HepG2 (cell line): ENCODE measurements at regions not wholly inside any gene's neighbourhood (a gene's known extent, or its start where the extent isn't known, plus 50 kb on each side); places are given as distances from the start of the nearest gene placed in this dataset.

Experiments used
- ATAC-seq: fragments of 200-7000 bp; cut with Tn5 transposase; 3 replicates; pipeline ENCODE4 v1.9.1; 2020; ENCODE audit warnings: mild to moderate bottlenecking, moderate library complexity
- BruUV-seq: library from RNA; stranded (reverse); fragments of 400-500 nt; replicated peaks from 2 replicates; lab custom pipeline; 2021; lab: Mats Ljungman, UMichigan
- CTCF ChIA-PET: fragments of 300-600 bp; formaldehyde crosslinking; extraction: SDS; loops from one replicate; lab custom pipeline; 2021; ENCODE audit warnings: low total read pairs, inconsistent platforms, low intra/inter-chr PET ratio; lab: Yijun Ruan, JAX
- POLR2A ChIA-PET: fragments of 350-600 bp; sonication (Branson Sonifier 250); formaldehyde crosslinking; loops from one replicate; lab custom pipeline; 2020; ENCODE audit warnings: antibody characterized with exemption, inconsistent platforms; lab: Yijun Ruan, JAX
- DNase-seq: peaks from one replicate; pipeline ENCODE4 v3.0.0-alpha.2; 2015; ENCODE audit warnings: low spot score
- FAIRE-seq: peaks from 3 replicates; lab custom pipeline; 2011; peaks lifted over from hg19 to GRCh38; lab: Jason Lieb, UNC
- H2AFZ ChIP-seq: one replicate; pipeline ENCODE4 v1.6.1; 2011; ENCODE audit warnings: low read length, inconsistent platforms
- H3K27ac ChIP-seq: fragments of 300-600 bp; 3 replicates; pipeline ENCODE4 v1.8.0; 2011; ENCODE audit warnings: mixed run types, mild to moderate bottlenecking, mixed read lengths, low read length, inconsistent platforms; ENCODE audit not compliant: insufficient read depth; ENCODE audit errors: extremely low read length
- H3K27me3 ChIP-seq, 2 experiments: fragments of 200-600 bp in 1 of 2; 2 replicates in 1 of 2; 3 replicates in 1 of 2; pipeline versions ENCODE4 v1.6.0 to v1.8.0; 2011; ENCODE audit warnings: low read length in 2 of 2, mild to moderate bottlenecking in 2 of 2, moderate library complexity in 2 of 2, inconsistent platforms in 1 of 2; ENCODE audit not compliant: insufficient read depth in 2 of 2, control insufficient read depth in 1 of 2
- H3K36me3 ChIP-seq, 2 experiments: fragments of 200-600 bp in 1 of 2; replicated peaks in 1 of 2; 2 replicates in 1 of 2; 3 replicates in 1 of 2; pipeline versions ENCODE4 v1.5.1 to v1.8.0; 2011; ENCODE audit warnings: low read length in 2 of 2, inconsistent platforms in 1 of 2; ENCODE audit not compliant: insufficient read depth in 2 of 2, control insufficient read depth in 1 of 2
- H3K4me1 ChIP-seq: 2 replicates; pipeline ENCODE4 v1.5.1; 2012; ENCODE audit warnings: low read length, inconsistent platforms; ENCODE audit not compliant: insufficient read depth
- H3K4me2 ChIP-seq: 2 replicates; pipeline ENCODE4 v1.6.0; 2011; ENCODE audit warnings: low read depth, low read length, inconsistent platforms
- H3K4me3 ChIP-seq, 3 experiments: fragments of 200-600 bp in 1 of 3; sonication (generic), shearing (Covaris generic) in 1 of 3; replicated peaks in 1 of 3; 2 replicates each; pipeline ENCODE4 v1.5.1; 2011 to 2016; ENCODE audit warnings: low read length in 3 of 3, inconsistent platforms in 2 of 3, low read depth in 2 of 3, mild to moderate bottlenecking in 2 of 3, control low read depth in 1 of 3, mixed read lengths in 1 of 3; ENCODE audit not compliant: insufficient read depth in 1 of 3
- H3K79me2 ChIP-seq: one replicate; pipeline ENCODE4 v1.6.1; 2011; ENCODE audit warnings: low read length, inconsistent platforms; ENCODE audit not compliant: insufficient read depth
- H3K9ac ChIP-seq: 2 replicates; pipeline ENCODE4 v1.6.0; 2011; ENCODE audit warnings: mild to moderate bottlenecking, low read depth, low read length, inconsistent platforms; ENCODE audit not compliant: insufficient read depth
- H3K9me3 ChIP-seq: 2 replicates; pipeline ENCODE4 v1.5.1; 2012; ENCODE audit warnings: mild to moderate bottlenecking, low read length
- H4K20me1 ChIP-seq: 2 replicates; pipeline ENCODE4 v1.6.0; 2011; ENCODE audit warnings: inconsistent platforms, mild to moderate bottlenecking, low read length, moderate library complexity; ENCODE audit not compliant: insufficient read depth
- CHD2 ChIP-seq: IDR thresholded peaks from 2 replicates; pipeline ENCODE4 v1.6.1; 2011; ENCODE audit warnings: low read depth, low read length, improper control_type of control experiment
- GATAD1 ChIP-seq: IDR thresholded peaks from 2 replicates; pipeline ENCODE4 v1.6.1; 2016; ENCODE audit warnings: missing genetic modification reagents, missing compliant biosample characterization
- MATR3 ChIP-seq: sonication (generic); formaldehyde crosslinking; IDR thresholded peaks from 2 replicates; pipeline ENCODE4 v1.4.0; 2020; ENCODE audit warnings: missing genetic modification reagents
- MEIS2 ChIP-seq: sonication (generic); formaldehyde crosslinking; IDR thresholded peaks from 2 replicates; pipeline ENCODE4 v1.9.0; 2021; ENCODE audit warnings: mild to moderate bottlenecking, missing genetic modification reagents
- MIXL1 ChIP-seq: IDR thresholded peaks from 2 replicates; pipeline ENCODE4 v1.6.1; 2016
- NFATC3 ChIP-seq: sonication (generic); formaldehyde crosslinking; IDR thresholded peaks from 2 replicates; pipeline ENCODE4 v1.5.1; 2020; ENCODE audit warnings: mild to moderate bottlenecking, missing genetic modification reagents
- PRPF4 ChIP-seq: fragments of 200-400 bp; formaldehyde crosslinking; IDR thresholded peaks from 2 replicates; pipeline ENCODE4 v1.6.1; 2016; ENCODE audit warnings: low read length, low read depth; ENCODE audit not compliant: poor library complexity, severe bottlenecking
- SP5 ChIP-seq: IDR thresholded peaks from 2 replicates; pipeline ENCODE4 v1.6.1; 2016; ENCODE audit warnings: low read depth, borderline replicate concordance
- ZFP36 ChIP-seq: fragments of 150-350 bp; IDR thresholded peaks from 2 replicates; pipeline ENCODE4 v1.6.1; 2018; ENCODE audit warnings: borderline replicate concordance, low read length, low read depth; ENCODE audit not compliant: partially characterized antibody
- ZNF121 ChIP-seq: sonication (generic); formaldehyde crosslinking; IDR thresholded peaks from 2 replicates; pipeline ENCODE4 v1.5.0; 2020; ENCODE audit warnings: mild to moderate bottlenecking, missing genetic modification reagents
- ZNF773 ChIP-seq: sonication (generic); formaldehyde crosslinking; IDR thresholded peaks from 2 replicates; pipeline ENCODE4 v1.4.0; 2020; ENCODE audit warnings: missing genetic modification reagents, borderline replicate concordance
- ZSCAN20 ChIP-seq: sonication (generic); formaldehyde crosslinking; IDR thresholded peaks from 2 replicates; pipeline ENCODE4 v1.4.0; 2020; ENCODE audit warnings: missing genetic modification reagents, mild to moderate bottlenecking, borderline replicate concordance
- ZSCAN22 ChIP-seq: sonication (generic); formaldehyde crosslinking; IDR thresholded peaks from 2 replicates; pipeline ENCODE4 v1.4.0; 2020; ENCODE audit warnings: mild to moderate bottlenecking, missing genetic modification reagents
- WGBS: methylation state at CpG from one replicate; pipeline ENCODE4 v1.1.6; 2017; ENCODE audit warnings: low lambda C conversion rate; 5-methylcytosine and 5-hydroxymethylcytosine counted together
- in situ Hi-C: cut with HindIII; loops from 2 replicates; pipeline ENCODE4 v1.10.0; 2017; ENCODE audit warnings: low pct_unique_long_range_greater_than_20kb; ENCODE audit not compliant: extremely low pct_ligation_motif_present
- intact Hi-C: fragments of 100-400 bp; cut with micrococcal nuclease; formaldehyde crosslinking; loops from one replicate; pipeline ENCODE4 v1.10.0; 2022; ENCODE audit not compliant: unreplicated experiment

- H3K4me1 ChIP-seq, result no peaks in the 10 kb centered on the region
- ChIA-PET CTCF (no interaction called here), POLR2A (no interaction called here)
- intact Hi-C loops (no loop called here), in situ Hi-C loops (no loop called here)
- TF ChIP-seq GATAD1 (CRISPR knock-in tag) (no peak), MIXL1 (CRISPR knock-in tag) (no peak), ZNF773 (CRISPR knock-in tag) (no peak), ZFP36 (no peak), PRPF4 (no peak), CHD2 (no peak), ZSCAN22 (CRISPR knock-in tag) (no peak), ZSCAN20 (CRISPR knock-in tag) (no peak)
- H3K4me2 ChIP-seq, result no peak overlapping the region
- H3K9me3 ChIP-seq, result no peaks in the 10 kb centered on the region
- H3K27me3 ChIP-seq, result no peaks in the 10 kb centered on the region
- H3K79me2 ChIP-seq, result no peaks in the 10 kb centered on the region
- no peaks in the 10 kb centered on the region for H3K36me3 ChIP-seq
- no peak overlapping the region for H3K27ac ChIP-seq
- no peak overlapping the region for H3K9ac ChIP-seq
- FAIRE-seq (no peak), DNase-seq (no peak), ATAC-seq (no peak)
- 4% methylated on average over 5 of the region's 5 CpGs for WGBS
- H4K20me1 ChIP-seq, result no peaks in the 10 kb centered on the region
- H2AFZ ChIP-seq, result no peak overlapping the region
- no TSS peak for BruUV-seq
- H3K4me3 ChIP-seq, result no peak overlapping the region
These were observed 285.1 kb upstream of the ADAMTS16 start for GRCh38 chr5:4855036-4855435.

- WGBS, result 46% methylated on average over 2 of the region's 2 CpGs
- BruUV-seq, result no TSS peak
- H3K79me2 ChIP-seq, result no peaks in the 10 kb centered on the region
- no peaks in the 10 kb centered on the region for H3K9me3 ChIP-seq
- ChIA-PET POLR2A (no interaction called here), CTCF (no interaction called here)
- intact Hi-C loops (no loop called here), in situ Hi-C loops (no loop called here)
- no peak overlapping the region for H3K4me2 ChIP-seq
- H3K9ac ChIP-seq, result no peak overlapping the region
- H3K4me1 ChIP-seq, result no peaks in the 10 kb centered on the region
- no peak for ATAC-seq
- no peaks in the 10 kb centered on the region for H3K27me3 ChIP-seq
- H4K20me1 ChIP-seq, result no peaks in the 10 kb centered on the region
- H3K36me3 ChIP-seq, result no peaks in the 10 kb centered on the region
- H3K27ac ChIP-seq, result no peak overlapping the region
- no peak for FAIRE-seq
- no peak overlapping the region for H3K4me3 ChIP-seq
- no peak overlapping the region for H2AFZ ChIP-seq
- DNase-seq, result no peak
- no peak for TF ChIP-seq NFATC3
- TF ChIP-seq MATR3, result no peak
- no peak for TF ChIP-seq MEIS2 (CRISPR knock-in tag)
- TF ChIP-seq SP5 (CRISPR knock-in tag), result no peak
- TF ChIP-seq ZNF121 (CRISPR knock-in tag), result no peak
These were observed 284.2 kb upstream of the ADAMTS16 start for GRCh38 chr5:4855880-4856279.
